SK-N-SH (cell line): ENCODE measurements at regions not wholly inside any gene's neighbourhood (a gene's known extent, or its start where the extent isn't known, plus 50 kb on each side); places are given as distances from the start of the nearest gene placed in this dataset.

ENCODE experiments used
- CHD2 ChIP-seq: fragments of 150-350 bp; IDR thresholded peaks from 2 replicates; pipeline ENCODE4 v1.6.1; 2018; ENCODE audit warnings: low read length; ENCODE audit not compliant: partially characterized antibody
- CTCF ChIP-seq: fragments of 200-600 bp; sonication (generic); IDR thresholded peaks from 2 replicates; pipeline ENCODE4 v1.6.1; 2017; ENCODE audit warnings: antibody characterized with exemption, mild to moderate bottlenecking, moderate library complexity
- EP300 ChIP-seq, 2 experiments: IDR thresholded peaks; 2 replicates each; pipeline versions ENCODE4 v1.4.0 to v1.6.1; 2012; ENCODE audit warnings: borderline replicate concordance in 1 of 2, low read depth in 1 of 2, low read length in 1 of 2
- NFIC ChIP-seq: IDR thresholded peaks from 2 replicates; pipeline ENCODE4 v1.4.0; 2012; ENCODE audit warnings: borderline replicate concordance
- RFX5 ChIP-seq: IDR thresholded peaks from 2 replicates; pipeline ENCODE4 v1.6.1; 2012; ENCODE audit warnings: mild to moderate bottlenecking, improper control_type of control experiment, low read length

DNA sequence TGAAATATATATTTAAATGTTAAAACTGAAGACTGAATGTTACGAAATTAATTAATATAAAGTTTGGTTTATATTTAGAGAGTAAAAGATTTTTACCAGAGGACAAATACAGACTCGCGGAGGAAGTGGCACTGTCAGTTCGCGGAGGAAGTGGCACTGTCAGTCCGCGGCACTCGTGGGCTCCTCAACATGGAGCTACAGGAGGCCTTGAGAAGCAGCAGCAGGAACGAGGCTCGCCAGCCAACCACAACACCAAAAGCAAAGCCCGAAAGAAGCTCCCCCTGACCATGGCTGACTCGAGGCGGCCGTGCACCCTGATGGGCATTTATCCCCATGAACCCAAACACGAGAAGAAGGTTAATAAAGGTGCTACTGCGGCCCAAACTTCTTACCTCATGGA is 125.3 kb upstream of the PABPC4L start:
- TF ChIP-seq NFIC (no peak), CTCF (no peak), EP300 (IDR thresholded peaks at IDR 0.05; ENCODE audit: borderline replicate concordance in 1 of 2, low read depth in 1 of 2, low read length in 1 of 2) (no peak), RFX5 (no peak), CHD2 (no peak)
